ENCODE measurements at regions not wholly inside any gene's neighbourhood (a gene's known extent, or its start where the extent isn't known, plus 50 kb on each side); places are given as distances from the start of the nearest gene placed in this dataset.

DNA sequence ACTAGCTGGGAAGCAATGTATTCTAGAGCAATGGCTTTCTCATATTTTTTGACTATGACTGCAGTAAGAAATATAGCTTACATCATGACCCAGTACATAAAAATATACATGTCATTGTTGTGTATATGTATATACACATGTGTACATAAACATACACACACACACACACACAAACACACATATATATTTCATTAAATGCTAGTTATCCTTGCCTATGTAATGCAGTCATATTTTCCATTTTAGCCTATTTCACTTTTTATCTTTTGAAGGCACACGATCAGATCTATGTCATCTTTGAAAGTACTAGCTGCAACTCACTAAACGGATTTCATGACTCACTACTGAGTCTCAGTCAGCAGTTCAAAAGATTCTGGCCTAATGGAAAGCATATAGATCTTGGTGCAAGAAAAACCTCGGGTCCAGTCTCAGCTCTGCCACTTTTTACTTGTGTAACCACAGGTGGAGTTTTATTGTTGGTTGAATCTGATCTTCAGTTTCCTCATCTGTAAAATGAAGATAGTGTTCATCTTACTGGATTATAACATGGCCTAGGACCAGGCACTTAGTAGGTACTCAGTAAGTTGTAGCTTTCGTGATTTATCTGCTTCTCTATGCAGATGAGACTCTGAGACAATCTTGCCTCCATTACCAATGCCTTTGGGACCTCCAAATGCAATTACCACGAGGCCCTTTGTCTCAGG is 325.6 kb downstream of the RRAGC start:
- H3K27me3 Mint-ChIP-seq (ENCODE audit: insufficient read depth, low read depth, poor library complexity) = peaks cover 2% of the 10 kb centered on the region
- no peak overlapping the region for H3K4me3 Mint-ChIP-seq
- H2AFZ ChIP-seq = peak overlapping the region; percentile 59; the same call in 1 of the 2 replicates
- H3K9me3 Mint-ChIP-seq = no peaks in the 10 kb centered on the region
- no peak overlapping the region for H3K27ac ChIP-seq (ENCODE audit: low read depth)
- no peaks in the 10 kb centered on the region for H3K79me2 ChIP-seq (replicated peaks; ENCODE audit: insufficient read depth)
- H3K36me3 Mint-ChIP-seq (ENCODE audit: low read depth) = no peaks in the 10 kb centered on the region
- H3K27ac Mint-ChIP-seq = no peak overlapping the region
- no peaks in the 10 kb centered on the region for H3F3A ChIP-seq (replicated peaks; ENCODE audit: low read depth)
- no peaks in the 10 kb centered on the region for H3K27me3 ChIP-seq (ENCODE audit: insufficient read depth)
- DNase-seq (ENCODE audit: low spot score) (no peak), ATAC-seq (no peak)
- TF ChIP-seq, protein P1, sequence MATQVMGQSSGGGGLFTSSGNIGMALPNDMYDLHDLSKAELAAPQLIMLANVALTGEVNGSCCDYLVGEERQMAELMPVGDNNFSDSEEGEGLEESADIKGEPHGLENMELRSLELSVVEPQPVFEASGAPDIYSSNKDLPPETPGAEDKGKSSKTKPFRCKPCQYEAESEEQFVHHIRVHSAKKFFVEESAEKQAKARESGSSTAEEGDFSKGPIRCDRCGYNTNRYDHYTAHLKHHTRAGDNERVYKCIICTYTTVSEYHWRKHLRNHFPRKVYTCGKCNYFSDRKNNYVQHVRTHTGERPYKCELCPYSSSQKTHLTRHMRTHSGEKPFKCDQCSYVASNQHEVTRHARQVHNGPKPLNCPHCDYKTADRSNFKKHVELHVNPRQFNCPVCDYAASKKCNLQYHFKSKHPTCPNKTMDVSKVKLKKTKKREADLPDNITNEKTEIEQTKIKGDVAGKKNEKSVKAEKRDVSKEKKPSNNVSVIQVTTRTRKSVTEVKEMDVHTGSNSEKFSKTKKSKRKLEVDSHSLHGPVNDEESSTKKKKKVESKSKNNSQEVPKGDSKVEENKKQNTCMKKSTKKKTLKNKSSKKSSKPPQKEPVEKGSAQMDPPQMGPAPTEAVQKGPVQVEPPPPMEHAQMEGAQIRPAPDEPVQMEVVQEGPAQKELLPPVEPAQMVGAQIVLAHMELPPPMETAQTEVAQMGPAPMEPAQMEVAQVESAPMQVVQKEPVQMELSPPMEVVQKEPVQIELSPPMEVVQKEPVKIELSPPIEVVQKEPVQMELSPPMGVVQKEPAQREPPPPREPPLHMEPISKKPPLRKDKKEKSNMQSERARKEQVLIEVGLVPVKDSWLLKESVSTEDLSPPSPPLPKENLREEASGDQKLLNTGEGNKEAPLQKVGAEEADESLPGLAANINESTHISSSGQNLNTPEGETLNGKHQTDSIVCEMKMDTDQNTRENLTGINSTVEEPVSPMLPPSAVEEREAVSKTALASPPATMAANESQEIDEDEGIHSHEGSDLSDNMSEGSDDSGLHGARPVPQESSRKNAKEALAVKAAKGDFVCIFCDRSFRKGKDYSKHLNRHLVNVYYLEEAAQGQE (IDR thresholded peaks at IDR 0.05; ENCODE audit: unreplicated experiment) = no peak
- TF ChIP-seq JUNB (IDR thresholded peaks at IDR 0.05; ENCODE audit: unreplicated experiment) (no peak), ZNF331 (CRISPR knock-in tag; IDR thresholded peaks at IDR 0.05; ENCODE audit: low read depth) (no peak), NANOG (IDR thresholded peaks at IDR 0.05; ENCODE audit: borderline replicate concordance) (no peak), STAT1 (IDR thresholded peaks at IDR 0.05; ENCODE audit: unreplicated experiment) (no peak), EZH2 (IDR thresholded peaks at IDR 0.05; ENCODE audit: low read depth, unreplicated experiment) (no peak), CREB1 (CRISPR knock-in tag; IDR thresholded peaks at IDR 0.05; ENCODE audit: low read depth) (no peak), ZNF114 (CRISPR knock-in tag; IDR thresholded peaks at IDR 0.05) (no peak), POLR2AphosphoS5 (IDR thresholded peaks at IDR 0.05; ENCODE audit: low read depth) (no peak)
- TF ChIP-seq, protein P2, sequence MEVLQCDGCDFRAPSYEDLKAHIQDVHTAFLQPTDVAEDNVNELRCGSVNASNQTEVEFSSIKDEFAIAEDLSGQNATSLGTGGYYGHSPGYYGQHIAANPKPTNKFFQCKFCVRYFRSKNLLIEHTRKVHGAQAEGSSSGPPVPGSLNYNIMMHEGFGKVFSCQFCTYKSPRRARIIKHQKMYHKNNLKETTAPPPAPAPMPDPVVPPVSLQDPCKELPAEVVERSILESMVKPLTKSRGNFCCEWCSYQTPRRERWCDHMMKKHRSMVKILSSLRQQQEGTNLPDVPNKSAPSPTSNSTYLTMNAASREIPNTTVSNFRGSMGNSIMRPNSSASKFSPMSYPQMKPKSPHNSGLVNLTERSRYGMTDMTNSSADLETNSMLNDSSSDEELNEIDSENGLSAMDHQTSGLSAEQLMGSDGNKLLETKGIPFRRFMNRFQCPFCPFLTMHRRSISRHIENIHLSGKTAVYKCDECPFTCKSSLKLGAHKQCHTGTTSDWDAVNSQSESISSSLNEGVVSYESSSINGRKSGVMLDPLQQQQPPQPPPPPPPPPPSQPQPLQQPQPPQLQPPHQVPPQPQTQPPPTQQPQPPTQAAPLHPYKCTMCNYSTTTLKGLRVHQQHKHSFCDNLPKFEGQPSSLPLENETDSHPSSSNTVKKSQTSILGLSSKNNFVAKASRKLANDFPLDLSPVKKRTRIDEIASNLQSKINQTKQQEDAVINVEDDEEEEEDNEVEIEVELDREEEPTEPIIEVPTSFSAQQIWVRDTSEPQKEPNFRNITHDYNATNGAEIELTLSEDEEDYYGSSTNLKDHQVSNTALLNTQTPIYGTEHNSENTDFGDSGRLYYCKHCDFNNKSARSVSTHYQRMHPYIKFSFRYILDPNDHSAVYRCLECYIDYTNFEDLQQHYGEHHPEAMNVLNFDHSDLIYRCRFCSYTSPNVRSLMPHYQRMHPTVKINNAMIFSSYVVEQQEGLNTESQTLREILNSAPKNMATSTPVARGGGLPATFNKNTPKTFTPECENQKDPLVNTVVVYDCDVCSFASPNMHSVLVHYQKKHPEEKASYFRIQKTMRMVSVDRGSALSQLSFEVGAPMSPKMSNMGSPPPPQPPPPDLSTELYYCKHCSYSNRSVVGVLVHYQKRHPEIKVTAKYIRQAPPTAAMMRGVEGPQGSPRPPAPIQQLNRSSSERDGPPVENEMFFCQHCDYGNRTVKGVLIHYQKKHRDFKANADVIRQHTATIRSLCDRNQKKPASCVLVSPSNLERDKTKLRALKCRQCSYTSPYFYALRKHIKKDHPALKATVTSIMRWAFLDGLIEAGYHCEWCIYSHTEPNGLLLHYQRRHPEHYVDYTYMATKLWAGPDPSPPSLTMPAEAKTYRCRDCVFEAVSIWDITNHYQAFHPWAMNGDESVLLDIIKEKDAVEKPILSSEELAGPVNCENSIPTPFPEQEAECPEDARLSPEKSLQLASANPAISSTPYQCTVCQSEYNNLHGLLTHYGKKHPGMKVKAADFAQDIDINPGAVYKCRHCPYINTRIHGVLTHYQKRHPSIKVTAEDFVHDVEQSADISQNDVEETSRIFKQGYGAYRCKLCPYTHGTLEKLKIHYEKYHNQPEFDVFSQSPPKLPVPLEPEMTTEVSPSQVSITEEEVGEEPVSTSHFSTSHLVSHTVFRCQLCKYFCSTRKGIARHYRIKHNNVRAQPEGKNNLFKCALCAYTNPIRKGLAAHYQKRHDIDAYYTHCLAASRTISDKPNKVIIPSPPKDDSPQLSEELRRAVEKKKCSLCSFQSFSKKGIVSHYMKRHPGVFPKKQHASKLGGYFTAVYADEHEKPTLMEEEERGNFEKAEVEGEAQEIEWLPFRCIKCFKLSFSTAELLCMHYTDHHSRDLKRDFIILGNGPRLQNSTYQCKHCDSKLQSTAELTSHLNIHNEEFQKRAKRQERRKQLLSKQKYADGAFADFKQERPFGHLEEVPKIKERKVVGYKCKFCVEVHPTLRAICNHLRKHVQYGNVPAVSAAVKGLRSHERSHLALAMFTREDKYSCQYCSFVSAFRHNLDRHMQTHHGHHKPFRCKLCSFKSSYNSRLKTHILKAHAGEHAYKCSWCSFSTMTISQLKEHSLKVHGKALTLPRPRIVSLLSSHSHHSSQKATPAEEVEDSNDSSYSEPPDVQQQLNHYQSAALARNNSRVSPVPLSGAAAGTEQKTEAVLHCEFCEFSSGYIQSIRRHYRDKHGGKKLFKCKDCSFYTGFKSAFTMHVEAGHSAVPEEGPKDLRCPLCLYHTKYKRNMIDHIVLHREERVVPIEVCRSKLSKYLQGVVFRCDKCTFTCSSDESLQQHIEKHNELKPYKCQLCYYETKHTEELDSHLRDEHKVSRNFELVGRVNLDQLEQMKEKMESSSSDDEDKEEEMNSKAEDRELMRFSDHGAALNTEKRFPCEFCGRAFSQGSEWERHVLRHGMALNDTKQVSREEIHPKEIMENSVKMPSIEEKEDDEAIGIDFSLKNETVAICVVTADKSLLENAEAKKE (CRISPR knock-in tag; IDR thresholded peaks at IDR 0.05) = no peak
- TF ChIP-seq, protein P3, sequence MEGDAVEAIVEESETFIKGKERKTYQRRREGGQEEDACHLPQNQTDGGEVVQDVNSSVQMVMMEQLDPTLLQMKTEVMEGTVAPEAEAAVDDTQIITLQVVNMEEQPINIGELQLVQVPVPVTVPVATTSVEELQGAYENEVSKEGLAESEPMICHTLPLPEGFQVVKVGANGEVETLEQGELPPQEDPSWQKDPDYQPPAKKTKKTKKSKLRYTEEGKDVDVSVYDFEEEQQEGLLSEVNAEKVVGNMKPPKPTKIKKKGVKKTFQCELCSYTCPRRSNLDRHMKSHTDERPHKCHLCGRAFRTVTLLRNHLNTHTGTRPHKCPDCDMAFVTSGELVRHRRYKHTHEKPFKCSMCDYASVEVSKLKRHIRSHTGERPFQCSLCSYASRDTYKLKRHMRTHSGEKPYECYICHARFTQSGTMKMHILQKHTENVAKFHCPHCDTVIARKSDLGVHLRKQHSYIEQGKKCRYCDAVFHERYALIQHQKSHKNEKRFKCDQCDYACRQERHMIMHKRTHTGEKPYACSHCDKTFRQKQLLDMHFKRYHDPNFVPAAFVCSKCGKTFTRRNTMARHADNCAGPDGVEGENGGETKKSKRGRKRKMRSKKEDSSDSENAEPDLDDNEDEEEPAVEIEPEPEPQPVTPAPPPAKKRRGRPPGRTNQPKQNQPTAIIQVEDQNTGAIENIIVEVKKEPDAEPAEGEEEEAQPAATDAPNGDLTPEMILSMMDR (conservative IDR thresholded peaks at IDR 0.05; ENCODE audit: low read depth in 2 of 2) = no peak
- H3K9me2 ChIP-seq (ENCODE audit: insufficient read depth) = no peaks in the 10 kb centered on the region
- no peak overlapping the region for H3K4me2 ChIP-seq
- peaks cover 2% of the 10 kb centered on the region; the same call in 1 of the 3 replicates for H3K4me1 Mint-ChIP-seq
- no peaks in the 10 kb centered on the region for H3K36me3 ChIP-seq (ENCODE audit: insufficient read depth)
- H3K4me1 ChIP-seq (ENCODE audit: insufficient read depth) = no peaks in the 10 kb centered on the region
- no peak overlapping the region for H3K4me3 ChIP-seq
- H4K20me1 ChIP-seq (replicated peaks; ENCODE audit: insufficient read depth) = no peaks in the 10 kb centered on the region

All from GM23338 (cell line).